ENCODE measurements at regions not wholly inside any gene's neighbourhood (a gene's known extent, or its start where the extent isn't known, plus 50 kb on each side); places are given as distances from the start of the nearest gene placed in this dataset.

- DNase-seq, result no peak
Observed at GRCh38 chr2:196249171-196249570, 77.8 kb upstream of the STK17B start.

- no peak for DNase-seq
Observed at GRCh38 chr2:196249860-196250259, 78.5 kb upstream of the STK17B start.

GRCh38 chr2:196251132-196251531 lies 79.8 kb upstream of the STK17B start:
- DNase-seq, result no peak

GRCh38 chr2:196252408-196253115 lies 81.2 kb upstream of the STK17B start:
- DNase-seq, result no peak

- no peak for DNase-seq
Observed at GRCh38 chr2:196253116-196253480, 81.7 kb upstream of the STK17B start.

- DNase-seq, result no peak
Observed at GRCh38 chr2:196256585-196256984, 85.2 kb upstream of the STK17B start.

- DNase-seq, result no peak
Observed at GRCh38 chr2:196257086-196257485, 85.7 kb upstream of the STK17B start.

GRCh38 chr2:196258407-196258806 lies 87.0 kb upstream of the STK17B start:
- DNase-seq, result no peak

- no peak for DNase-seq
Observed at GRCh38 chr2:196259507-196260481, 88.4 kb upstream of the STK17B start.

GRCh38 chr2:196260546-196260945 lies 89.2 kb upstream of the STK17B start:
- DNase-seq, result no peak

- DNase-seq, result no peak
Observed at GRCh38 chr2:196262606-196263005, 91.2 kb upstream of the STK17B start.

- no peak for DNase-seq
Observed at GRCh38 chr2:196263181-196263747, 91.9 kb upstream of the STK17B start.

GRCh38 chr2:196266351-196266750 lies 95.0 kb upstream of the STK17B start:
- no peak for DNase-seq

GRCh38 chr2:196266855-196267254 lies 95.5 kb upstream of the STK17B start:
- no peak for DNase-seq

GRCh38 chr2:196268025-196268424 lies 96.6 kb upstream of the STK17B start:
- DNase-seq, result no peak

GRCh38 chr2:196268538-196269338 lies 97.4 kb upstream of the STK17B start:
- no peak for DNase-seq

- DNase-seq, result no peak
Observed at GRCh38 chr2:196271795-196272194, 100.4 kb upstream of the STK17B start.

GRCh38 chr2:196274387-196274809 lies 103.0 kb upstream of the STK17B start:
- no peak for DNase-seq

GRCh38 chr2:196275646-196276352 lies 104.4 kb upstream of the STK17B start:
- DNase-seq, result no peak

- no peak for DNase-seq
Observed at GRCh38 chr2:196276421-196276820, 105.0 kb upstream of the STK17B start.

- no peak for DNase-seq
Observed at GRCh38 chr2:196277002-196277401, 105.6 kb upstream of the STK17B start.

- DNase-seq, result no peak
Observed at GRCh38 chr2:196278491-196278911, 107.1 kb upstream of the STK17B start.

Data from NCI-H187 (cell line).